B cell (primary cell): ENCODE measurements at regions not wholly inside any gene's neighbourhood (a gene's known extent, or its start where the extent isn't known, plus 50 kb on each side); places are given as distances from the start of the nearest gene placed in this dataset.

Experiments used
- CTCF ChIP-seq: fragments of 200-600 bp; IDR thresholded peaks from one replicate; pipeline ENCODE4 v1.8.0; 2022; ENCODE audit warnings: antibody characterized with exemption, mild to moderate bottlenecking
- EZH2 ChIP-seq: IDR thresholded peaks from 2 replicates; pipeline ENCODE4 v1.6.1; 2012; ENCODE audit warnings: borderline replicate concordance, low read depth, mild to moderate bottlenecking, moderate library complexity, low read length; ENCODE audit not compliant: insufficient read depth, poor library complexity, severe bottlenecking

GRCh38 chr3:55252921-55253320, 234.2 kb downstream of the WNT5A start:
- TF ChIP-seq CTCF (no peak), EZH2 (no peak)
